Esophagus muscularis mucosa (tissue), 4 donors: ENCODE measurements at regions not wholly inside any gene's neighbourhood (a gene's known extent, or its start where the extent isn't known, plus 50 kb on each side); places are given as distances from the start of the nearest gene placed in this dataset.

Source experiments
- DNase-seq: peaks from one replicate; pipeline ENCODE4 v3.0.0-alpha.2; 2017; ENCODE audit errors: extremely low spot score
- H3K27ac ChIP-seq, 4 donors: fragments of 200-600 bp; sonication (generic); replicated peaks in 1 of 4; 1 replicate in 3 of 4; 2 replicates in 1 of 4; pipeline ENCODE4 v1.5.1; 2016 to 2019; ENCODE audit warnings: mild to moderate bottlenecking in 1 of 4
- H3K27me3 ChIP-seq, 4 donors: fragments of 200-600 bp; sonication (generic); one replicate each; pipeline versions ENCODE4 v1.5.1 to v1.6.0; 2016 to 2019
- H3K36me3 ChIP-seq, 4 donors: fragments of 200-600 bp; sonication (generic); one replicate each; pipeline ENCODE4 v1.5.1; 2016 to 2019
- H3K4me1 ChIP-seq, 4 donors: fragments of 200-600 bp; sonication (generic); one replicate each; pipeline ENCODE4 v1.5.1; 2016 to 2019
- H3K4me3 ChIP-seq, 4 donors: fragments of 200-600 bp; sonication (generic); 1 replicate in 2 of 4; 2 replicates in 2 of 4; pipeline ENCODE4 v1.5.1; 2016 to 2019; ENCODE audit warnings: mild to moderate bottlenecking in 4 of 4, moderate library complexity in 1 of 4
- H3K9me3 ChIP-seq, 4 donors: fragments of 200-600 bp; sonication (generic); 1 replicate in 3 of 4; 2 replicates in 1 of 4; pipeline ENCODE4 v1.5.1; 2016 to 2019
- EP300 ChIP-seq: sonication (generic); formaldehyde crosslinking; IDR thresholded peaks from one replicate; pipeline ENCODE4 v1.6.1; 2017; ENCODE audit warnings: antibody characterized with exemption
- POLR2A ChIP-seq: fragments of 450-650 bp; IDR thresholded peaks from one replicate; pipeline ENCODE4 v1.6.1; 2017; ENCODE audit warnings: antibody characterized with exemption, moderate library complexity, mild to moderate bottlenecking, low read depth
- POLR2AphosphoS5 ChIP-seq, 2 donors: sonication (generic); formaldehyde crosslinking; IDR thresholded peaks; one replicate each; pipeline ENCODE4 v1.6.1; 2017; ENCODE audit warnings: antibody characterized with exemption in 2 of 2
- WGBS: methylation state at CpG from one replicate; pipeline ENCODE4 v1.1.5; 2018; 5-methylcytosine and 5-hydroxymethylcytosine counted together
- intact Hi-C: fragments of 100-400 bp; cut with DNase I; formaldehyde crosslinking; loops from one replicate; pipeline ENCODE4 v1.15.1; 2023
- TF ChIP-seq, protein P1 (sequence below), 3 experiments: fragments of 200-600 bp in 2 of 3; fragments of 450-650 bp in 1 of 3; sonication (generic) in 2 of 3; IDR thresholded peaks; one replicate each; pipeline ENCODE4 v1.5.1; 2017 to 2019; ENCODE audit warnings: antibody characterized with exemption in 3 of 3, mild to moderate bottlenecking in 2 of 3, moderate library complexity in 1 of 3

DNA sequence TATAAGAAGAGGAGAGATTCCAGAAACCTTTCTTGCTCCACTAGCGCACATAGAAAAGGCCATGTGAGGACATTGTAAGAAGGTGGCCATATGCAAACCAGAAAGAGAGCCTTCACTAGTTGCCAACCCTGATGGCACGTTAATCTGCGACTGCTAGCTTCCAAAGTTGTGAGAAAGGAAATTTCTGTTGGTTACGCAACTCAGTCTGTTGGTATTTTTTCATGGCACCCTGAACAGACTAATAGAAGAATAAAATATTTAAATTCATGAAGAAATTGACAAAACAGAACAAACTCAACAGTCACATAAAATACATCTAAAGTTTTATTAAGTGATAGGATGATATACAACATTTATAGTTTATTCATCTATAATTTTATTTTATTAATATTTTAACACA is 625.9 kb upstream of the NRXN1 start:
- TF ChIP-seq EP300 (no peak), POLR2AphosphoS5 (IDR thresholded peaks at IDR 0.05) (no peak), POLR2A (no peak)
- TF ChIP-seq, protein P1, sequence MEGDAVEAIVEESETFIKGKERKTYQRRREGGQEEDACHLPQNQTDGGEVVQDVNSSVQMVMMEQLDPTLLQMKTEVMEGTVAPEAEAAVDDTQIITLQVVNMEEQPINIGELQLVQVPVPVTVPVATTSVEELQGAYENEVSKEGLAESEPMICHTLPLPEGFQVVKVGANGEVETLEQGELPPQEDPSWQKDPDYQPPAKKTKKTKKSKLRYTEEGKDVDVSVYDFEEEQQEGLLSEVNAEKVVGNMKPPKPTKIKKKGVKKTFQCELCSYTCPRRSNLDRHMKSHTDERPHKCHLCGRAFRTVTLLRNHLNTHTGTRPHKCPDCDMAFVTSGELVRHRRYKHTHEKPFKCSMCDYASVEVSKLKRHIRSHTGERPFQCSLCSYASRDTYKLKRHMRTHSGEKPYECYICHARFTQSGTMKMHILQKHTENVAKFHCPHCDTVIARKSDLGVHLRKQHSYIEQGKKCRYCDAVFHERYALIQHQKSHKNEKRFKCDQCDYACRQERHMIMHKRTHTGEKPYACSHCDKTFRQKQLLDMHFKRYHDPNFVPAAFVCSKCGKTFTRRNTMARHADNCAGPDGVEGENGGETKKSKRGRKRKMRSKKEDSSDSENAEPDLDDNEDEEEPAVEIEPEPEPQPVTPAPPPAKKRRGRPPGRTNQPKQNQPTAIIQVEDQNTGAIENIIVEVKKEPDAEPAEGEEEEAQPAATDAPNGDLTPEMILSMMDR (IDR thresholded peaks at IDR 0.05) = no peak
- 88% methylated on average over 4 of the region's 4 CpGs for WGBS

DNA sequence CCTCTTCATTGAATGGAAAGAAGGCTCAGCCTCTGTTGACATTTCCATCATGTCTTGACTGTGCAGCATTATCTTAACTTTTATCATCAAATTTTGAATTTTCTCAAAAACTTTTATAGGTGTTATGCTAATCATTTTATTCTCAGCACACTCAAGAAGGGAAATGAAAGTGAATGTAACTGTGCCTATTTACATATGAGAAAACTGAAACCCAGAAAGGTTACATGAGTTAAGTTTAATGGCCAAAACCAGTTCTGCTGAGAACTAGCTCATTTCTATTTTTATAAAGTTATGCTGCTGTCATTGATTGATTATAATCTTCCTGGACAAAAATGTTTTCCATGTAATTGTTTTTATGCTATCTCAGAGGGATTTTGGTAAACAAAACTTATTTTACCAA is 618.8 kb upstream of the NRXN1 start:
- DNase-seq = no peak
- intact Hi-C loops = no loop called here
- TF ChIP-seq POLR2A (no peak), POLR2AphosphoS5 (IDR thresholded peaks at IDR 0.05) (no peak), EP300 (no peak)
- TF ChIP-seq, protein P1 (IDR thresholded peaks at IDR 0.05) = no peak
- no peak overlapping the region for H3K27ac ChIP-seq
- no peaks in the 10 kb centered on the region for H3K36me3 ChIP-seq
- H3K4me1 ChIP-seq = no peaks in the 10 kb centered on the region
- H3K9me3 ChIP-seq = no peaks in the 10 kb centered on the region
- no peaks in the 10 kb centered on the region for H3K27me3 ChIP-seq
- H3K4me3 ChIP-seq = no peak overlapping the region

More for the DNA sequence above, 625.9 kb upstream of the NRXN1 start:
- Histone ChIP-seq H3K4me1 (no peaks in the 10 kb centered on the region), H3K4me3 (no peak overlapping the region), H3K36me3 (no peaks in the 10 kb centered on the region), H3K27ac (no peak overlapping the region), H3K27me3 (no peaks in the 10 kb centered on the region), H3K9me3 (no peaks in the 10 kb centered on the region)
- intact Hi-C loops = no loop called here
- DNase-seq = no peak

- Histone ChIP-seq H3K4me3 (no peak overlapping the region), H3K27ac (no peak overlapping the region), H3K27me3 (no peaks in the 10 kb centered on the region), H3K4me1 (no peaks in the 10 kb centered on the region), H3K9me3 (no peaks in the 10 kb centered on the region), H3K36me3 (no peaks in the 10 kb centered on the region)
- DNase-seq = no peak
- TF ChIP-seq POLR2AphosphoS5 (IDR thresholded peaks at IDR 0.05) = no peak
- TF ChIP-seq POLR2A = no peak
- intact Hi-C loops = no loop called here
- 77% methylated on average over 1 of the region's 1 CpG for WGBS
Observed at GRCh38 chr2:51649366-51649765, 617.4 kb upstream of the NRXN1 start.

GRCh38 chr2:51638811-51639210 is 606.9 kb upstream of the NRXN1 start:
- no peak for DNase-seq
- 56% methylated on average over 4 of the region's 4 CpGs for WGBS

GRCh38 chr2:51633073-51633472 is 601.1 kb upstream of the NRXN1 start:
- Histone ChIP-seq H3K27ac (no peak overlapping the region), H3K4me3 (no peak overlapping the region), H3K4me1 (no peaks in the 10 kb centered on the region), H3K36me3 (no peaks in the 10 kb centered on the region), H3K27me3 (no peaks in the 10 kb centered on the region), H3K9me3 (no peaks in the 10 kb centered on the region)
- TF ChIP-seq, protein P1 (IDR thresholded peaks at IDR 0.05) = no peak
- TF ChIP-seq EP300 (no peak), POLR2A (no peak), POLR2AphosphoS5 (IDR thresholded peaks at IDR 0.05) (no peak)
- intact Hi-C loops = no loop called here
- no peak for DNase-seq

More at GRCh38 chr2:51638811-51639210, 606.9 kb upstream of the NRXN1 start:
- intact Hi-C loops = no loop called here
- H3K4me1 ChIP-seq = no peaks in the 10 kb centered on the region
- no peaks in the 10 kb centered on the region for H3K9me3 ChIP-seq
- H3K27ac ChIP-seq = no peak overlapping the region
- H3K36me3 ChIP-seq = no peaks in the 10 kb centered on the region
- no peak for TF ChIP-seq POLR2AphosphoS5 (IDR thresholded peaks at IDR 0.05)
- TF ChIP-seq EP300 = no peak
- TF ChIP-seq, protein P1 (IDR thresholded peaks at IDR 0.05) = no peak
- no peak for TF ChIP-seq POLR2A
- H3K4me3 ChIP-seq = no peak overlapping the region
- no peaks in the 10 kb centered on the region for H3K27me3 ChIP-seq
